NCI-H2107 treated with DMSO at 0.1 percent for 48 hours (cell line): ENCODE measurements at regions not wholly inside any gene's neighbourhood (a gene's known extent, or its start where the extent isn't known, plus 50 kb on each side); places are given as distances from the start of the nearest gene placed in this dataset.

Source experiments
- DNase-seq: peaks from one replicate; lab custom pipeline; 2025; ENCODE audit not compliant: unreplicated experiment; lab: John Stamatoyannopoulos, UW

DNA sequence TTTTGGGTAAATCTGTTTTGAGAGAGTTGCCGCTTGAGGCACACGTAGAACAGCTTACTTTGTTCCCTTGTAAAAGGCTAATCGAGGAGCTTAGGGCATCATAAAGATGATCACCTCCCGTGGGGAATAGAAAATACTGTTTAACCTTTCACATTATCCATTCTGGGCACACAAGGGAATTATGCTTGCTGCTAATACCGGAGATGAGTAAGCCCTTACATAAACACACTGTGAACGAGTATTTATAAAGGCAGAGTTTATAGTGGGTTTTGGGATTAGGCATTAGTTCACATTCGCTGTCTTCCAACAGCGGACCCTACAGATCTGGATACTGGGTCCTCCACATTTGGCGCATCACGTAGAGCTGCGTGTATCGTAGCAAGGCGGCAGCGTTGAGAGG lies 51.2 kb upstream of the CNTNAP4 start:
- no peak for DNase-seq

DNA sequence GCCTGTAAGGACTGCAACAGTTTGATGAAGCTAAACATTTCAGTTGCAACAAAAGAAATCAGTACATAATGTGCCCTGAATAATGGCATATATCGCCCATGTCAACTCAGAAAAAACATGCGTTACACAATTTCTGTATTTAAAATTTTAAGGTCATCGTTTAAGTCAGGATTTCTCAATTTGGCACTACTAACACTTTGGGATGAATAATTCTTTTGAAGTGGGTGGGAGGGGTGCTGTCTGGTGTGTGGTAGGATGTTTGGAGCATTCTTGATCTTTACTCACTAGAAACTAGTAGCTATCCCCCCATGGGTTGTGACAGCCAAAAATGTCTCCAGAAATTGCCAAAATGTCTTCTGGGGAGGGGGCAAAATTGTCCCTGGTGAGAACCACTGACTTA lies 50.7 kb upstream of the CNTNAP4 start:
- no peak for DNase-seq
